Cardiac muscle cell (in vitro differentiated cells and primary cell): ENCODE measurements at regions not wholly inside any gene's neighbourhood (a gene's known extent, or its start where the extent isn't known, plus 50 kb on each side); places are given as distances from the start of the nearest gene placed in this dataset.
"Not testable (repeated sequence)": the region's sequence is repeated elsewhere in the genome, so short reads cannot be mapped to it uniquely, and the experiment has no call there.

ENCODE experiments used
- DNase-seq, 2 donors: peaks; one replicate each; pipeline versions ENCODE4 v3.0.0 to v3.0.0-alpha.2; 2010 to 2017; ENCODE audit warnings: low read depth in 1 of 2, low spot score in 1 of 2
- H3K27ac ChIP-seq: fragments of 200-600 bp; sonication (generic); 2 replicates; pipeline ENCODE4 v1.5.1; 2016
- H3K27me3 ChIP-seq: fragments of 200-600 bp; sonication (generic); 2 replicates; pipeline ENCODE4 v1.6.0; 2016; ENCODE audit warnings: control low read depth
- H3K36me3 ChIP-seq: fragments of 200-600 bp; sonication (generic); 2 replicates; pipeline ENCODE4 v1.5.1; 2016; ENCODE audit warnings: control low read depth
- H3K4me1 ChIP-seq: fragments of 200-600 bp; sonication (generic); 2 replicates; pipeline ENCODE4 v1.8.1; 2017; ENCODE audit warnings: low read depth, mild to moderate bottlenecking, mixed run types
- H3K4me3 ChIP-seq: fragments of 200-600 bp; sonication (generic); 2 replicates; pipeline ENCODE4 v1.5.1; 2016; ENCODE audit warnings: mild to moderate bottlenecking
- H3K9me3 ChIP-seq: fragments of 200-600 bp; sonication (generic); 2 replicates; pipeline ENCODE4 v1.5.1; 2017; ENCODE audit warnings: low read depth, mild to moderate bottlenecking, control low read depth
- CTCF ChIP-seq: IDR thresholded peaks from 2 replicates; pipeline ENCODE4 v1.5.1; 2012; ENCODE audit warnings: low read depth, mild to moderate bottlenecking, low read length

GRCh38 chr16:31767267-31767666 lies 106.3 kb upstream of the ZNF267 start:
- Histone ChIP-seq H3K9me3 (peaks cover 5% of the 10 kb centered on the region), H3K36me3 (no peaks in the 10 kb centered on the region), H3K27me3 (no peaks in the 10 kb centered on the region), H3K4me1 (no peaks in the 10 kb centered on the region), H3K4me3 (no peak overlapping the region), H3K27ac (no peak overlapping the region)
- DNase-seq: no peak
- no peak for TF ChIP-seq CTCF

GRCh38 chr16:31780342-31780741 lies 93.3 kb upstream of the ZNF267 start:
- Histone ChIP-seq H3K36me3 (no peaks in the 10 kb centered on the region), H3K4me3 (no peak overlapping the region), H3K4me1 (no peaks in the 10 kb centered on the region), H3K27ac (no peak overlapping the region), H3K9me3 (no peaks in the 10 kb centered on the region), H3K27me3 (no peaks in the 10 kb centered on the region)
- no peak for TF ChIP-seq CTCF
- DNase-seq: no peak

GRCh38 chr16:31785126-31785525 lies 88.5 kb upstream of the ZNF267 start:
- H3K27me3 ChIP-seq: no peaks in the 10 kb centered on the region
- no peak overlapping the region for H3K27ac ChIP-seq
- DNase-seq: no peak
- no peaks in the 10 kb centered on the region for H3K9me3 ChIP-seq
- TF ChIP-seq CTCF: no peak
- no peak overlapping the region for H3K4me3 ChIP-seq
- no peaks in the 10 kb centered on the region for H3K36me3 ChIP-seq
- no peaks in the 10 kb centered on the region for H3K4me1 ChIP-seq

GRCh38 chr16:31807086-31807485 lies 66.5 kb upstream of the ZNF267 start:
- no peaks in the 10 kb centered on the region for H3K36me3 ChIP-seq
- no peaks in the 10 kb centered on the region for H3K9me3 ChIP-seq
- H3K4me3 ChIP-seq: no peak overlapping the region

GRCh38 chr16:31810863-31811262 lies 62.7 kb upstream of the ZNF267 start:
- H3K4me3 ChIP-seq: no peak overlapping the region

More at GRCh38 chr16:31807086-31807485, 66.5 kb upstream of the ZNF267 start:
- TF ChIP-seq CTCF: no peak
- Histone ChIP-seq H3K4me1 (no peaks in the 10 kb centered on the region), H3K27ac (no peak overlapping the region), H3K27me3 (no peaks in the 10 kb centered on the region)
- DNase-seq: no peak

GRCh38 chr16:31816141-31816540 lies 57.5 kb upstream of the ZNF267 start:
- not testable (repeated sequence) for H3K36me3 ChIP-seq, DNase-seq, H3K27ac ChIP-seq, H3K27me3 ChIP-seq, H3K9me3 ChIP-seq, H3K4me1 ChIP-seq, H3K4me3 ChIP-seq

More at GRCh38 chr16:31810863-31811262, 62.7 kb upstream of the ZNF267 start:
- Histone ChIP-seq H3K9me3 (no peaks in the 10 kb centered on the region), H3K4me1 (no peaks in the 10 kb centered on the region), H3K36me3 (no peaks in the 10 kb centered on the region), H3K27ac (no peak overlapping the region), H3K27me3 (no peaks in the 10 kb centered on the region)
- DNase-seq: no peak
- TF ChIP-seq CTCF: no peak
